GM21786 (cell line): ENCODE measurements at regions not wholly inside any gene's neighbourhood (a gene's known extent, or its start where the extent isn't known, plus 50 kb on each side); places are given as distances from the start of the nearest gene placed in this dataset.
"Not testable (repeated sequence)": the region's sequence is repeated elsewhere in the genome, so short reads cannot be mapped to it uniquely, and the experiment has no call there.

ENCODE experiments used
- ATAC-seq: cut with Tn5 transposase; IDR thresholded peaks from one replicate; pipeline ENCODE4 v1.9.1; 2021; ENCODE audit not compliant: unreplicated experiment

DNA sequence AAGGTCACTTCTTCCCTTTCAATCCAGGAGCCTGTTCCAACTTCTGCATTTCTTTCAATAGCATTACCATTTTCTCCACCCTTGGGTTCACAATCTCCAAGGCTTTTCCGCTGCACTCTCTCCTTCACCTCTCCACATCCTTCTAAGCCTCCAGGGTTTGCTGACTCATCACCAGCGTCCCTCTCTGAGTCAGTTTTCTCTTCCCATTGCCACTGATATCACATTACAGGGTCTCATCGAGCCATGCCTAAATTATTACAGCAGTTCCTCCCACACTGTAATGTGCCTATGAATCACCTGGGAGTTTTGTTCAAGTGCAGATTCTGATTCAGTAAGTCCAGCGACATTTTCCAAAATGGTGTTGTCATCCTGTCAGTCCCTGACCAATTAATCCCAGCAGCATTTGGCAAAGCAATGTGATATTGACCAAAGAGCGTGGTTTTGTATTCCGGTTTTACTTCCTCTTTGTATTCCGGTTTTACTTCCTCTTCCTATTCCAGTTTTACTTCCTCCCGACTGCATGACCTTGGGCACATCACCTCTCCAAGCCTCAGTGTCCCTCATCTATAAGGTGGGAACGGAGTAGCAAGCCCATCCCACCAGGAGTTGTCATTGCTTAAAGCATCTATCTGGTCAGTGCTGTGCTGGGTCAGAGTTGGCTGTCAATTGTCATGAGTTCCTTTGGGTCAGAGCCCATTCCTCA lies 208.3 kb upstream of the NBPF12 start:
- ATAC-seq = not testable (repeated sequence)

DNA sequence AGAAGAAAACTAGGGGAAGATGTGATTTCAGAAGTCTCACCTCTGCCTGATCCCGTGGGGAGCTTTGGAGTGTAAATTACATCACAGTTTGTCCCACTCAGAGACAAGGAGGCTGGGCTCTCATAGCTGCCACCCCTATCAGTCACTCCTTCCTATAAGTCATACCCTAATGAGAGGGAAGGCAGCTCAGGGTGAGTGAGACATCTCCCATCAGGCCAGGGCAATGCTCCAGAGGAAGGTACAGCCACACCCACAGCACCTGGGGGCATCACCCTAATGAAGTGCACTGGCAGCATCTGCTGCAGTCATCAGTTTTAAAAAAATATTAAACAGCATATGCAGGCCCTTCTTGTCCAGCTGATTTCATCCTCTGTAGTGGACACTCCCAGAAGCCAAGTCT lies 223.1 kb upstream of the NBPF12 start:
- not testable (repeated sequence) for ATAC-seq

DNA sequence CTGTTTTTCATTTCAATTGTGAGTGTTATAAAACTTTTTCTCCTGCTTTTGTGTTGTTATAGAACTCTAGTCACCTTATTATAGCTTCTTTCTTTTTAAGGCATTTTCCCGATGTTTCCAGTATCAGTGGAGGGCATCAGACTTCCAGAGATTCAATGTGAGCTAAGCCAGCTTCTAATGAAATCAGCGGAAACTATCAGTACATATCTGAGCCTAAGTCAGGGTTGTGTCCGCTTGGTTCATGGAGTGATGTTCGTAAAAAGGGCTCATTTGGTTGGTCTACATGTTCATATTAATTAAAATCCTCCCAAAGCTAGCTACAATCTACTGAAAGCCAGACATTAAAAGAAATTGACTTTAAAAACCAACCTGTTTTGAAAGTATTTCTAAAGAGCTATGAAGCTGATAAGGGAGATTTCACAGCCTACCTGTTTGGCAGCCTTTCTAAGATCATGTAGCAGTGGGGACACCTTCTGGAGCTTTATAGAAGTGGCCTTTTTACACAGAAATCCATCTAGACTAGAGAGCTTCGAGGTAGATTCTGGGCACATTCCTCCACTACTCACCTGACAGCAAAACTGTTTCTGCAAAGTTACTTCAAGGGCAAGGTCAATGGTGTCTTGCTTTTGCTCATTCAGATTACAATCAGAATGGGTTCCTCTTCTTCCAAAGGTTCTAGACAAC lies 227.1 kb upstream of the NBPF12 start:
- not testable (repeated sequence) for ATAC-seq

DNA sequence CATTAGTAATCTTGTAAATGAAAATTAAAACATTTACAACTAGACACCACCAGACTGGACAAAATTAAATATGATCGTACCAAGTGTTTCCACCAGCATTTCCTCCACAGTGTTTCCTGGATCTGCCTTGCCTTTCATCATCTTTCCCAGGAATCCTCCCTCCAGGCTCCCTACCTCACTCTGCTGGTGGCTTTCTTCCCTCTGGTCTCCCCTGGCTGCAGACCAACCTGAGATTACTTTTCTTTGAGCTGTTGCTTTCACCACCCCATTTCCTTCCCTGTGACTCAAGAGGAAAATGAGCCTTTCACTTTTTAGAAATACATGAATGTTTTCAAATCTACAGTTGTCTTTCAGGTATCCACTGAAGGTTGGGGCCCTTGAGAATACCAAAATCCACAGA lies 228.8 kb upstream of the NBPF12 start:
- not testable (repeated sequence) for ATAC-seq

DNA sequence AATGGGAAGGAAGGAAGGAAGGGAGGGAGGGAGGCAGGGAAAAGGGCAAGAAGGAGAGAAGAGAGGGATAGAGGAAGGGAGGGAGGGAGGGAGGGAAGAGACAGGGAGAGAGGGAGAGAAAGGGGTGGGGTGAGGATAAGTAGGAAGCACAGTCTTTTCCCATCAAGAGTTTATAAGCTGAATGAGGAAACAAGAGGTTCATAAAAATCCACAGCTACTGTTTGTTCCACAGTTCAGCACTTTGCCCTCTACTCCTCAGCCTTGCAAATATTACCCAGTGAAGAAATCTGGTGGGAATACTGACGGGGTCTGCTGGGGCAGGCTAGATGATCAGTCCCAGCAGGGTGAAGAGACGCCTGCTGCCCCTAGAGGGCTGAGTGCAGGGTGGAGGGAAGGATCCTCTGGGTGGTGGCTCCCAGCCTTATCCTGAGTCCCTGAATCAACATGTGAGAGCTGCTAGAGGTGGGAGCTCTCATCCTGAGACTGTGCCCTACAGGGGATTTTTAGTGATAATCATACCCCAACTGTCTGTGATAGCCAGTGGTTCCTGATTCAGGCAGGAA lies 233.9 kb upstream of the NBPF12 start:
- ATAC-seq = not testable (repeated sequence)

DNA sequence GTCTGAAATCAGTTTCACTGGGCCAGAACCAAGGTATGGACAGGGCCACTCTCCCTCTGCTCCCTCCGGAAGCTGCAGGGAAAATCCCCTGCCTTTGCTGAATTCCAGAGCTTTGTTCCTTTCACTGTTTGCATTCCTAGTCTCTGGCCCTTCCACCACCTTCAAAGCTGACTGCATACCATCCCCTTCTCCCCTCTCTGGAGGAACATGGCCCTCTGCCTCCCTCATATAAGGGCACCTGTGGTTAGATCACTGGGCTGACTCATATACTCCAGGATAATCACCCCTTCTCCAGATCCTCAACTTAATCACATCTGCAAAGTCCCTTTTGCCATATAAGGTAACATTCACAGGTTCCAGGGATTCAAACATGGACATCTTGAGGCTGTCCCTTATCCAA lies 236.8 kb upstream of the NBPF12 start:
- not testable (repeated sequence) for ATAC-seq

DNA sequence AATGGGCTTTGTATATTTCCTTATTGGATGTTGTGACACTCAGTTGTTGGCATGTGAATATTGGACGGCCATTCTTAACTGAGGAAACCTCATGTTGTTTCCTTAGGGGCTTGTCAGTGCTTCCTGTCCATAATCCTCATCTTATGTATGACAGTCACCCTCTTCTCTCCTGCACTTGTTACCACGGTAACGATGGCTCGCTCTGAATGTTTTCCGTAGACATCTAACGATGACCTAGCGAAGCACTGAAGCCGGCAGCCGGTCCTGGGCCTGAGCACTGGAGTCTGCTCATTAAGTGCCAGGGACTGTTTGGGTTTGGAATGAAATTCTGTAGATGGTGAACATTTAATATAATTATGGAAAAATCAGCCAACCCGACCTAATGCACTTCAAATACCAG lies 242.7 kb upstream of the NBPF12 start:
- ATAC-seq = not testable (repeated sequence)

DNA sequence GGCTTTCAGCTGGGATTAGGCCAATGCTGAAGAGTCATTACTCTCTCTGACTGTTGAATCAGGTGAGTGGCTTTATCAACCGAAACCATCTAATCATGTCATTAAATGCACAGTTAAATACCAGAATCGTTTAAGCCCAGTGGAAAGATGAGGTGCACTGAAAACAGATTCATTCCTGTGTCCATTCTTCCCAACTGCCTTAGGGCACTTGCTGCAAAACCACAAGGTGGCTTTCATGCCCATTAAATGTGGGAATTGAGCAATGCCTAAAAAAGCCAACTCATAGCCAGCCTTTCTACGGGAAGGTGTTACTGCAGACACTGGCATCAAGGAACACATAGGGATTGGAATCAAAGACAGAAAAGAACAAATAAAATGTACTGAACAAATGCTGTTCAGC lies 246.3 kb upstream of the NBPF12 start:
- ATAC-seq = not testable (repeated sequence)

DNA sequence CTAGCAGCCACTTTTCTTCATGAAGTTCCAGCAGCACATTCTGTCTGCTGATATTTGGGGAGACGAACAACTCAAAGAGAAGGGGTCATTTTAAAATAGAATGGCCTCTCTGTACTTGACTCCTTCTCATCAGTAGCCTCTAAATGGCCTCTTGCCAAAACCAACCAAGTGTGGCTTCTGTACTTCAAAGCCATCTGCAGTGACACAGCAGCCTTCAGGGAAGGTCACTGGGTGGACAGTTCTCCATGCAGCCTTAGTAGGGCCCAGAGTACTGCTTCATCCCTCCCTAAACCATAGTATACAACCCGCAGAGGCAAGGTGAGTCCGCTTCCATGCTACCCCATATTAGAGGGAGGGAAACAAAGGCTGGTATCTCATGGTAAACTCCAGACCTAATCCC lies 249.2 kb upstream of the NBPF12 start:
- not testable (repeated sequence) for ATAC-seq

DNA sequence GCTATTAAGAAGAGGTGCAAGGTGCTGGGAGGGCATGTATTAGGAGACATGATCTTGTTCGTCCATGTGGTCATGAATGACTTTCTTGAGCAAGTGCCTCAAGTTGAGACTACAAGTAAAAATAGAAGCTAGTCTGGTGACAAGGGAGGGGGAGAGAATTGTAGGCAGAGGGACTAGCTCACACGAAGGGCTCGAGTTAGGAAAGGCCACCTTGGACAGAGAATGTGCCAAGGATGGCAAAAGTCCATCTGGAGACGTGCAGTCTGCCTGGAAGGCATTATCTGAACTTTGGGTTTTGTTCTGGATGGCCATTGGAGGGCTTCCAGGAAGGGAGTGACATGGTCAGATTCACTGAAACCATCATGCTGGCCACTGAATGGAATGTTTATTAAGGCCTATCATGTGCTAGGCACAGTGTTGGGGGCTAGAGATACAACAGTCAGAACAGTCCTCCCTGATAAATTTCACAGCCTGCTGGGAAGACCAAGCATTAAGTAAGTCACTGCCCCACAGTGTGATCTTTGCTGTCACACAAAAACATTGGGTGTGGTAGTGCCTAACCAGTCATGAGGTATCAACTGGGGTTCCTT lies 251.3 kb upstream of the NBPF12 start:
- ATAC-seq = not testable (repeated sequence)

DNA sequence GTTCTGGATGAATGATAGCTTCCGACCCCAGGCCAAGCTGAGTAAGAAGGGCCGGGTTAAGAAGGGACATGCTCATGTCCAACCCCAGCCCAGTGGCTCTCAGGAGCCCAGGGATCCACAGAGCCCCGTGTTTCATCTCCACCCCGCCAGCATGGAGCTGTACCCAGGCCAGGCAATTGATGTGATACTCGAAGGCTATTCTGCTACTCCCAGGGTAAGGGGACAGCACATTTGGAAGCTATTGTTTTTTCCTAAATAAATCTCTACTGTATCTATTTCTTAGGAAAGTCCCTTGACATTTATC lies 255.0 kb upstream of the NBPF12 start:
- ATAC-seq = not testable (repeated sequence)

DNA sequence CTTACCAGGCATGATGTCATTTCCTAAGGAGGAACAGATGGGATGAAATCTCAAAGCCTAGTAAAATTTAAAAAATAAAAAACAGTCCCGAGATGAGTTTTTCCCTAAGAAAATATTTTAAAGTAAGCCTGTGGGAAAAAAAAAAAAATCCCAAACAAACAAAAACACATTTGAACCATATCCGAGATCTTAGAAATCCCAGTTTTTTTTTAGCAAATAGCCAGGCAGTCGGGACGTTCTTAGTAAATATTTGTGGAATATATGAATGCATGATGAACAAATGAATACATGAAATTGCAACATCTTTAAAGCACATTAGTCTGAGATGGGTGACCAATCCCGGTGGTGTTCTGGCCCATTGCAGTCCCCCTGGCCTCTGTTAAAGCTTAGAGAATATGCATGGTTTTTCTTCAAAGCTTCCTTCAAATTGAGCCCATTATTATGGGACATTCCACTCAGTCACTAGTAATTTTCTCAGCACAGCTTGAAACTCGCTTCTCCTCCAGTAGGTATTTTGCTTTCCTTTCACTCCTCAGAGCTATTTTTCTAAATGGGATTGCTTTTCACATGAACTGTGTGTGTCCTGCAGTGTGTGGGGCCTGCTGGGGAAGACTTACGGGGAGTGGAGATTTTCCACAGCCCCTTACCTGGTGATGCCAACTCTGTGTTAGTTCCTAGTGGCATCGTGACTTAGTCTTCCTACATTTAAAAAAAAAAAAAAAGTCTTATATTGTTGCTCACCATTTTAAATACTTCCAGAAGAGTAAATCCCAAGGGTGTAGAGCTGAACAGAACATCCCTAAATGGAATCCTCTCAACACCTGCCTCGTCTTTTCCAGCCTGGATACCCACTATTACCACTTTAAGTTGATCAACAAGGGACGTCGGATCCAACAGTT lies 255.6 kb upstream of the NBPF12 start:
- not testable (repeated sequence) for ATAC-seq

DNA sequence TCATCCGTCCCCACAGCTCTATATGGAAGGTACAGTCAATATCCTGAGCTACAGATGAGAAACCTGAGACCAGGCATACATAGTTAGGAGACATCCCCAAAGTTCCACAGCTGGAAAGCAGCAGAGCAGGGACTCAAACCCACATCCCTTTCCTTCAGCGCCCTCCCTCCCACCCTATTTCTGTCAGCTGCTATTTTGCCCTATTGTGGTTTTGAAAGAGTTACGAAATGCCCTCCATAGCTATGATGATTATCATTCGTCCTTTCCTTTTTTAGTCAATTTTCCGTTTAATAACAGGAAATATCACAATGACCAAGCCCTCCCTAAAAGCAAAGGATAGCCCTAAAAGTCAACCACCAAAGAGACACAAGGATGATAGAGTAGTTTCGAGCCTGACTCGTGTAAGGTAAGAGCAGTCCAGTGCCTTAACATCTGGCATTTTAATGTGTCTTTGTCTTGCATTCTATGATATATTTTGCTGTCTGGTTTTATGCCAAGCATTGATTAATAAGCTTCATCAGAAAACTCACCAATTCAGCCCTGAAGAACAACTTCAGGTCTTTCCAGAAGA lies 264.3 kb upstream of the NBPF12 start:
- not testable (repeated sequence) for ATAC-seq

DNA sequence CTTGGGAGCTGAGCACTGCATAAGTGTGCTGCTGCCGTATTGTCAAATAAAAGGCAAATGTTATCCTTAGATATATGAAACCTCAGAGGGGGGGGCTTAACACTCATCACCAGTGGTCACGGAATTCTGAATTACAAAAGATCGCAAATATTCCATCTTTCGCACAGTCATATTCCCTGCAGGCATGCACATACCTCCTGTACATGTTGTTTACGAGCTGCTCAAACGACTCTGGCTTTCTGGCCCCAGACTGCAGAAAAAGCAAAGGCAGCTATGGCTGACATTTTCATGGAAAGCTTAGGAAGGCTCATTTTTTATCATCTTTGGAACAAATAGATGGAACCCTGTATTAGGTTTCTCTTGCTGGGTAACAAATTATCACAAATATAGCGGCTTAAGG lies 265.5 kb upstream of the NBPF12 start:
- not testable (repeated sequence) for ATAC-seq

DNA sequence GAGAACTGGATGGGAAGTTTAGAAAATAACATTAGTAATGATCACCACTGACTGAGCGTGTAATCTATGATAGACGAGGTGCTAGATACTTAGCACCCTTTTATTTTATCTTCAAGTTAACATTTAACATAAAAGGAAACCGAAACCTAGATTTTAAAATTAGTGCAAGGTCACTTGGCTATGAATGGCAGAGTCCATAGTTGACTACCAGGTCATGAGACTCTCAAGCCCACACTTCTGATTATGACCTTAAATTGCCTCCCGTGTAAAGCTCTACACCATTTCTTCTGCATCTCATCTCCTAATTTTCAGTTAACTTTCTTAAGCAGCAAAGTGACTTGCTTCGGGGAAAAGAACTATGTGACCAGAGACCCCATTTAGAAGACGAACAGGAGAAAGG lies 266.5 kb upstream of the NBPF12 start:
- ATAC-seq = not testable (repeated sequence)

DNA sequence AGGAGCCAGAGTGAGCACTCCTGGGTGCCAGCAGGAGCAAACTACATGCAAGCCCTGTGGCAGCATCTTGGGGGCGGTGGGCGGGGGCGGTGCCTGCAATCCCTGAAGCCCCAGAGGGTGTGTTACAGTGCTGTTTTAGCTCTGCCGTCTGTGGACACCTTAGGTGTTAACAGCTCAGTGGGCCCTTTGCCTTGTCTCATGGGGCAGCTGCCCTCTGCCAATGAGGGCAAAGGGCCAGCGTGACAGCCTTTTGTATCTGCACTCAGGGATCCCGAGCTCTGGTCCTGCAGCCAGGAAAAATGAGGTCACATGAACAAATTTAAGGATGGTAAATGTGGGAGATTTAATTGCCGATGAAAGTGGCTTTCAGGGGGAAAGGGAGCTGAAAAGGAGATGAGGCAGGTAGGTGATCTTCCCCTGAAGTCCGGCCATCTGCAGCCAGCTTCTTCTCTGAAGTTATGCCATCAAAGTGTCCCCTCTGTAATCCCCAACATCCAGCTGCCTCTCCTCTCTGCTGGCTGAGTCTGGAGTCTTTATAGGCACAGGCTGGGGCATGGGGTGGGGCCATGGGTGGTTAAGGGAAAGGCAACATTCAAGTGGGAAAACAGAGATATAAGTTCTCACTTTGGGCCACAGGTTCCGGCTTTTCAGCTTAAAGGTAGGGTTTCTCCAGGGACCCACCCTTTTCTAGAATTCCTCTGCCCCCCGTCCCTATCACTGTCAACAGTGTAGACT lies 267.1 kb upstream of the NBPF12 start:
- ATAC-seq = not testable (repeated sequence)

DNA sequence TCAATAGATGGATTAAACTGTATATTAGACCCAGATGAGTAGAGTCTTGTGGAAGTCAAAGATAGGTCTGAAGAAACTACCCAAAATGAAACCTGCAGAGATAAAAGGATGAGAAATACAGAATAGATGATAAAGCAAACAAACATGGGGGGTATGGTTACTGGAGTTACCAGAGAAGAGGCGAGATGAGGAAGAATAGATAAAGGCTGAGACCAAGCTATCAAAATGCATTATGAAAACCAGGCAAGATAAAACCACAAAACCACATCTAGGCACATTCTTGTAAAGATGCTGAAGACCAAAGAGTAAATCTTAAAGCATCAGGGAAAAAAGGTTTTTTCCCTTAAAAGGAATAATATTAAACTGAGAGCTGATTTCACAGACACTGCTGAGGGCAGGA lies 271.8 kb upstream of the NBPF12 start:
- not testable (repeated sequence) for ATAC-seq

DNA sequence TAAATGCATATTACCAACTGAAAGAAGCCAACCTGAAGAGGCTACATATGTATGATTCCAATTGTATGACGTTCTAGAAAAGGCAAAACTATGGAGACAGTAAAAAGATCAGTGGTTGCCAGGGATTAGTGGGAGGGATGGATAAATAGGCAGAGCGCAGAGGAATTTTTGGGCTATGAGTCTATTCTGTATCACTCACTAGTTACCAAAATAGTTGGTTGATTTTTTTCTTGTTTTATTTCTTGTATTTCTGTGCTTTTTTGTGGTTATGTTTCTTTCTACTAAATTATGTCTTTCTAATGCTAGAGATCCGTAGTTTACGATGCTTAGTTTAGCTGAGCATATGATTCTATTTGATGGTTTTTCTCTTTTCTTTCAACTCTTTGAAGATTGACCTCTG lies 277.9 kb upstream of the NBPF12 start:
- ATAC-seq = not testable (repeated sequence)

DNA sequence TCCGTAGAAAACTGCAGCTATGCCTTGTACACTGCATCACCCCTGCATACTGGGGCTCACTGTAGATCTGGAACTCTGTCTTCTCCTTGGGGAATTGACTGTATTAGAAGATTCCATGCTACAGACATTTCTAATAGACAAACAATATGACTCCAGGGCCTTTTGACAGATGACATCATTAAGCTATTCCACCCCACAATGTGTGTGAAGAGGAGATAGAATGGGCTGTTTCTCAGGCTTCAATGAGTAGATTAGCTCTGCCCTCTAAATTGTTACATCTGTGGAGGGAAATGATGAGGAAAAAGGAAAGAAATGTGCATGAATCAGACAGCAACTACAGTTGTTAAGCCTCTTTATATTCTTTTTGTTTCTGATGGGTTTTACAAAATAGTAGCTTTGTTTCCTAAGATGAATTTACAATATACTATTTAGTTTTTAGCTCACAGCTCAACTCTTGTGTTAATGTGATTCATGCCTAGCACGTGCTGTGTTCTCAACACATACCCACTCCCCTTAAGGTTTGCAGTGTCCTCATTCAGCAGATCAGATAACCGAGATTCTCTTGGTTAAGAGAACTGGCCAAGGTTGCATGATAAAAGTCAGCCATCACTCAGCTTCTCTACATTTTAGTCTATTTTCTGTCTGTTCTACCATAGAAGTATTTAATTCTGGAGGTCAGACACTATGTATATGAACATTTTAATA lies 281.6 kb upstream of the NBPF12 start:
- not testable (repeated sequence) for ATAC-seq
